ENCODE measurements at regions not wholly inside any gene's neighbourhood (a gene's known extent, or its start where the extent isn't known, plus 50 kb on each side); places are given as distances from the start of the nearest gene placed in this dataset.

GRCh38 chr4:14018191-14018853, 390.8 kb upstream of the BOD1L1 start (continued):
- no peak for TF ChIP-seq ZNF462 (CRISPR knock-in tag; IDR thresholded peaks at IDR 0.05)
- TF ChIP-seq EZH2phosphoT487 (IDR thresholded peaks at IDR 0.05; ENCODE audit: unreplicated experiment), result no peak
- no peak for TF ChIP-seq ETS1 (IDR thresholded peaks at IDR 0.05)

- Mint-ChIP-seq H3K4me3 (no peak overlapping the region), H3K27ac (no peak overlapping the region), H3K9me3 (no peaks in the 10 kb centered on the region), H3K36me3 (ENCODE audit: low read depth) (no peaks in the 10 kb centered on the region), H3K27me3 (ENCODE audit: insufficient read depth, low read depth, poor library complexity) (no peaks in the 10 kb centered on the region), H3K4me1 (peaks cover 2% of the 10 kb centered on the region; the same call in 1 of the 3 replicates)
- ATAC-seq (no peak), DNase-seq (ENCODE audit: low spot score) (no peak)
- H3K27ac ChIP-seq (ENCODE audit: low read depth), result no peak overlapping the region
- H3F3A ChIP-seq (replicated peaks; ENCODE audit: low read depth), result no peaks in the 10 kb centered on the region
- H3K79me2 ChIP-seq (replicated peaks; ENCODE audit: insufficient read depth), result no peaks in the 10 kb centered on the region
- peaks cover 18% of the 10 kb centered on the region for H3K9me2 ChIP-seq (ENCODE audit: insufficient read depth)
- no peak overlapping the region for H3K4me2 ChIP-seq
- no peaks in the 10 kb centered on the region for H3K27me3 ChIP-seq (ENCODE audit: insufficient read depth)
- H4K20me1 ChIP-seq (replicated peaks; ENCODE audit: insufficient read depth), result no peaks in the 10 kb centered on the region
- no peaks in the 10 kb centered on the region for H3K36me3 ChIP-seq (ENCODE audit: insufficient read depth)
- no peaks in the 10 kb centered on the region for H3K4me1 ChIP-seq (ENCODE audit: insufficient read depth)
- H3K4me3 ChIP-seq, result no peak overlapping the region
- H2AFZ ChIP-seq, result no peak overlapping the region
- no peak for TF ChIP-seq POLR2AphosphoS5 (IDR thresholded peaks at IDR 0.05; ENCODE audit: low read depth)
- TF ChIP-seq NANOG (IDR thresholded peaks at IDR 0.05; ENCODE audit: borderline replicate concordance), result no peak
- no peak for TF ChIP-seq CREB1 (CRISPR knock-in tag; IDR thresholded peaks at IDR 0.05; ENCODE audit: low read depth)
- TF ChIP-seq ZNF462 (CRISPR knock-in tag; IDR thresholded peaks at IDR 0.05), result no peak
These were observed 394.9 kb upstream of the BOD1L1 start for GRCh38 chr4:14022456-14022855.

All from GM23338 (cell line).